H9 (cell line): ENCODE measurements at regions not wholly inside any gene's neighbourhood (a gene's known extent, or its start where the extent isn't known, plus 50 kb on each side); places are given as distances from the start of the nearest gene placed in this dataset.

Experiments used
- DNase-seq: peaks from one replicate; pipeline ENCODE4 v3.0.0-alpha.2; 2017
- H2AFZ ChIP-seq: one replicate; pipeline ENCODE4 v1.6.1; 2013; ENCODE audit warnings: mild to moderate bottlenecking, low read length, control low read depth, moderate library complexity
- H2AK5ac ChIP-seq: 2 replicates; pipeline ENCODE4 v1.6.1; 2013; ENCODE audit warnings: low read length, control low read depth, mixed read lengths; ENCODE audit not compliant: insufficient read length
- H2BK120ac ChIP-seq: one replicate; pipeline ENCODE4 v1.6.1; 2013; ENCODE audit warnings: low read depth, mild to moderate bottlenecking, low read length, control low read depth, inconsistent platforms; ENCODE audit not compliant: poor library complexity, severe bottlenecking
- H2BK12ac ChIP-seq: 2 replicates; pipeline ENCODE4 v1.6.1; 2013; ENCODE audit warnings: low read length, control low read depth, mixed read lengths, low read depth; ENCODE audit not compliant: insufficient read length
- H2BK15ac ChIP-seq: 2 replicates; pipeline ENCODE4 v1.6.1; 2013; ENCODE audit warnings: low read depth, low read length, control low read depth
- H2BK20ac ChIP-seq: one replicate; pipeline ENCODE4 v1.6.1; 2013; ENCODE audit warnings: low read depth, mild to moderate bottlenecking, low read length, control low read depth, inconsistent platforms; ENCODE audit not compliant: poor library complexity, severe bottlenecking
- H2BK5ac ChIP-seq: 2 replicates; pipeline ENCODE4 v1.6.1; 2013; ENCODE audit warnings: low read length, control low read depth, mixed read lengths; ENCODE audit not compliant: insufficient read length
- H3K14ac ChIP-seq: 2 replicates; pipeline ENCODE4 v1.6.1; 2013; ENCODE audit warnings: low read length, control low read depth; ENCODE audit not compliant: insufficient read depth
- H3K18ac ChIP-seq: 2 replicates; pipeline ENCODE4 v1.6.1; 2013; ENCODE audit warnings: low read depth, mild to moderate bottlenecking, mixed read lengths, low read length, control low read depth; ENCODE audit not compliant: insufficient read length
- H3K23ac ChIP-seq: 2 replicates; pipeline ENCODE4 v1.6.1; 2013; ENCODE audit warnings: low read length, control low read depth, mixed read lengths, low read depth; ENCODE audit not compliant: insufficient read length
- H3K23me2 ChIP-seq: 2 replicates; pipeline ENCODE4 v1.6.1; 2013; ENCODE audit warnings: low read depth, mild to moderate bottlenecking, mixed read lengths, low read length, control low read depth; ENCODE audit not compliant: insufficient read length, poor library complexity, severe bottlenecking
- H3K27ac ChIP-seq: 2 replicates; pipeline ENCODE4 v1.5.1; 2013; ENCODE audit warnings: low read length, control low read depth, mixed read lengths, low read depth; ENCODE audit not compliant: insufficient read length
- H3K27me3 ChIP-seq: 2 replicates; pipeline ENCODE4 v1.6.1; 2013; ENCODE audit warnings: low read length, control low read depth, inconsistent platforms; ENCODE audit not compliant: insufficient read depth
- H3K4ac ChIP-seq: 2 replicates; pipeline ENCODE4 v1.6.1; 2013; ENCODE audit warnings: low read depth, mild to moderate bottlenecking, control low read depth, inconsistent platforms, low read length, moderate library complexity
- H3K4me1 ChIP-seq: 2 replicates; pipeline ENCODE4 v1.6.1; 2013; ENCODE audit warnings: low read length, control low read depth, inconsistent platforms; ENCODE audit not compliant: insufficient read depth
- H3K4me2 ChIP-seq: 2 replicates; pipeline ENCODE4 v1.6.1; 2013; ENCODE audit warnings: low read length, control low read depth, mixed read lengths; ENCODE audit not compliant: insufficient read length, insufficient read depth
- H3K56ac ChIP-seq: 2 replicates; pipeline ENCODE4 v1.6.1; 2013; ENCODE audit warnings: low read depth, mild to moderate bottlenecking, mixed read lengths, low read length, control low read depth; ENCODE audit not compliant: insufficient read length
- H3K79me1 ChIP-seq: 2 replicates; pipeline ENCODE4 v1.6.1; 2013; ENCODE audit warnings: low read depth, mild to moderate bottlenecking, moderate library complexity, low read length, control low read depth, inconsistent platforms; ENCODE audit not compliant: insufficient read depth, poor library complexity, severe bottlenecking
- H3K79me2 ChIP-seq: 2 replicates; pipeline ENCODE4 v1.6.1; 2013; ENCODE audit warnings: low read length, control low read depth, inconsistent platforms; ENCODE audit not compliant: insufficient read depth
- H3K9ac ChIP-seq: 2 replicates; pipeline ENCODE4 v1.6.1; 2013; ENCODE audit warnings: low read length, control low read depth, mixed read lengths; ENCODE audit not compliant: insufficient read length; ENCODE audit errors: extremely low read depth
- H3K9me3 ChIP-seq: one replicate; pipeline ENCODE4 v1.6.1; 2013; ENCODE audit warnings: low read depth, low read length, inconsistent platforms; ENCODE audit not compliant: control insufficient read depth
- H3T11ph ChIP-seq: one replicate; pipeline ENCODE4 v1.6.1; 2013; ENCODE audit warnings: mild to moderate bottlenecking, low read length, control low read depth, inconsistent platforms
- H4K20me1 ChIP-seq: one replicate; pipeline ENCODE4 v1.6.1; 2013; ENCODE audit not compliant: control insufficient read depth, insufficient read length, insufficient read depth
- H4K5ac ChIP-seq: 2 replicates; pipeline ENCODE4 v1.6.1; 2013; ENCODE audit warnings: low read depth, mild to moderate bottlenecking, mixed read lengths, low read length, control low read depth; ENCODE audit not compliant: insufficient read length
- H4K8ac ChIP-seq: replicated peaks from 2 replicates; pipeline ENCODE4 v1.6.1; 2013; ENCODE audit warnings: low read length, control low read depth, mixed read lengths, low read depth; ENCODE audit not compliant: insufficient read length
- H4K91ac ChIP-seq: 2 replicates; pipeline ENCODE4 v1.6.1; 2013; ENCODE audit warnings: low read depth, mild to moderate bottlenecking, moderate library complexity, mixed read lengths, low read length, control low read depth; ENCODE audit not compliant: insufficient read length
- H3K27ac Mint-ChIP-seq, 3 experiments: 2 replicates in 2 of 3; 3 replicates in 1 of 3; pipeline ENCODE4 v1.8.0; 2020 to 2021; ENCODE audit warnings: mixed read lengths in 3 of 3, mild to moderate bottlenecking in 1 of 3, moderate library complexity in 1 of 3
- H3K27me3 Mint-ChIP-seq: 2 replicates; pipeline ENCODE4 v1.8.0; 2021; ENCODE audit warnings: low read depth, mild to moderate bottlenecking, moderate library complexity, mixed read lengths
- H3K36me3 Mint-ChIP-seq, 3 experiments: 2 replicates in 2 of 3; 3 replicates in 1 of 3; pipeline ENCODE4 v1.8.0; 2020 to 2021; ENCODE audit warnings: low read depth in 3 of 3, mixed read lengths in 3 of 3; ENCODE audit not compliant: insufficient read depth in 1 of 3
- H3K4me1 Mint-ChIP-seq, 2 experiments: 2 replicates each; pipeline ENCODE4 v1.8.0; 2020; ENCODE audit warnings: mixed read lengths in 2 of 2
- H3K4me3 Mint-ChIP-seq, 2 experiments: 2 replicates in 1 of 2; 3 replicates in 1 of 2; pipeline ENCODE4 v1.8.0; 2020 to 2021; ENCODE audit warnings: mild to moderate bottlenecking in 2 of 2, mixed read lengths in 2 of 2, moderate library complexity in 1 of 2
- H3K9me3 Mint-ChIP-seq, 2 experiments: 2 replicates in 1 of 2; 3 replicates in 1 of 2; pipeline ENCODE4 v1.8.0; 2020; ENCODE audit warnings: mild to moderate bottlenecking in 2 of 2, mixed read lengths in 2 of 2, moderate library complexity in 1 of 2
- CTCF ChIP-seq: fragments of 200-600 bp; sonication (generic); conservative IDR thresholded peaks from 3 replicates; pipeline ENCODE4 v1.8.0; 2021; ENCODE audit warnings: antibody characterized with exemption, mild to moderate bottlenecking
- WGBS: extraction: QIAGEN DNeasy Blood & Tissue Kit; methylation state at CpG from one replicate; pipeline ENCODE4 v1.1.7; 2013; ENCODE audit warnings: missing lambda C conversion rate, low lambda C conversion rate, mixed read lengths; ENCODE audit not compliant: insufficient read length; ENCODE audit errors: extremely low coverage; 5-methylcytosine and 5-hydroxymethylcytosine counted together

- WGBS = no CpG with 5 or more reads among the region's 9 CpGs
- H3K79me1 ChIP-seq = no peaks in the 10 kb centered on the region
- no peak overlapping the region for H2BK15ac ChIP-seq
Observed at GRCh38 chr12:111277570-111277969, 91.3 kb downstream of the PHETA1 start.

More at GRCh38 chr12:111277570-111277969, 91.3 kb downstream of the PHETA1 start:
- Histone ChIP-seq H3K79me2 (no peaks in the 10 kb centered on the region), H4K5ac (no peak overlapping the region), H3K23me2 (no peaks in the 10 kb centered on the region), H3K56ac (no peak overlapping the region), H2BK5ac (no peak overlapping the region), H2BK12ac (no peak overlapping the region), H2BK120ac (no peak overlapping the region), H3K14ac (no peak overlapping the region), H3K18ac (no peak overlapping the region), H4K91ac (no peak overlapping the region), H3T11ph (no peak overlapping the region), H2AK5ac (no peak overlapping the region), H3K4ac (no peak overlapping the region), H3K4me1 (no peaks in the 10 kb centered on the region), H4K8ac (no peak overlapping the region), H3K4me2 (no peak overlapping the region), H3K27ac (no peak overlapping the region), H3K27me3 (no peaks in the 10 kb centered on the region), H2BK20ac (no peak overlapping the region), H4K20me1 (no peaks in the 10 kb centered on the region), H3K9me3 (no peaks in the 10 kb centered on the region), H3K9ac (no peak overlapping the region), H3K23ac (no peak overlapping the region), H2AFZ (no peak overlapping the region)
- no peak for DNase-seq
- Mint-ChIP-seq H3K4me1 (peaks cover 3 to 7% of the 10 kb centered on the region in 2 experiments), H3K9me3 (peaks cover 8 to 14% of the 10 kb centered on the region in 2 experiments), H3K36me3 (peaks cover 10 to 14% (median 11%) of the 10 kb centered on the region in 3 experiments), H3K27me3 (peaks cover 2% of the 10 kb centered on the region), H3K27ac (no peak overlapping the region), H3K4me3 (no peak overlapping the region)
- no peak for TF ChIP-seq CTCF
